G401 (cell line): ENCODE measurements at regions not wholly inside any gene's neighbourhood (a gene's known extent, or its start where the extent isn't known, plus 50 kb on each side); places are given as distances from the start of the nearest gene placed in this dataset.
A peak's percentile ranks its signal among the peaks of the same experiment; 100 is the strongest.

Source experiments
- DNase-seq: peaks from one replicate; pipeline ENCODE4 v3.0.0-alpha.2; 2015; ENCODE audit warnings: low spot score
- in situ Hi-C: cut with HindIII; loops from 2 replicates; pipeline ENCODE4 v1.10.0; 2016; ENCODE audit warnings: low sequenced_read_pairs, mixed read lengths

GRCh38 chr6:156407334-156407733 is 369.8 kb upstream of the ARID1B start:
- in situ Hi-C loops, result no loop called here
- no peak for DNase-seq

- no peak for DNase-seq
- in situ Hi-C loops, result no loop called here
Measured at GRCh38 chr6:156406688-156407087, 370.5 kb upstream of the ARID1B start.

- no peak for DNase-seq
- in situ Hi-C loops, result no loop called here
Measured at GRCh38 chr6:156406099-156406498, 371.1 kb upstream of the ARID1B start.

DNA sequence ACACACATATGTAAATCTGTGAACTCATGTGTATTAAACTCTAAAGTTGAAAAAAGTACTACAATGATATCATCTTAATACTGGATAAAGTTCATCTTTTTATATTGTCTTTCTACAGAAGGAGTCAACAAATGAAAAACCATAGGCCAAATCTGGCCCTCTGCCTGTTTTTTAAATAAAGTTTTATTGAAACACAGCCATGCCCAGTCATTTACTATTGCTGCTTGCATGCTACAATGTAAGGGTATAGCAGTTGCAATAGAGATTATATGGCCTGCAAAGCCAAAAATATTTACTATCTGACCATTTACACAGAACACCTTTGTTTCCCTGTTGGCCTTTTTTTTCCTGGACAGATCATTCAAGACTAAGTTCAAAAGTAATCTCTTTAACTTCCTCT is 374.6 kb upstream of the ARID1B start:
- in situ Hi-C loops, result no loop called here
- no peak for DNase-seq

DNA sequence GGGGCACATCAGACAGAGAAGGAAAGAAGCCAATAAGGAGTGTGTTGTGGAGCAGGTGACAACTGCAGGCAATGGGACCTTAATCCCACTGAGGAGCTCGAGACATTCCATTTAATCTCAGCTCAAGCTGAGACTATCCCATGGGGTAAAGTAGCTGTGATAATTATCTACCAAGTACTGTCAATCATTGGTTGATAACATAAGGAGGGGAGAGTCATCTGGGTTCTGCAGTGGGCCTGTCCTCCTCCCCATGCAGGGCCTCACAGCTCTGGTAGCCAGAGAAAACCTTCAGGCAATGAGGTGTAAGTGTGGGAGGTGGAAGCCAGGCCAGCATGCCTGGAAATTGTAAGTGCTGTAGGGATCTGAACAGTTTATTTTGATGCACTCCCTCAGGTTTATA is 375.0 kb upstream of the ARID1B start:
- in situ Hi-C loops, result no loop called here
- no peak for DNase-seq

DNA sequence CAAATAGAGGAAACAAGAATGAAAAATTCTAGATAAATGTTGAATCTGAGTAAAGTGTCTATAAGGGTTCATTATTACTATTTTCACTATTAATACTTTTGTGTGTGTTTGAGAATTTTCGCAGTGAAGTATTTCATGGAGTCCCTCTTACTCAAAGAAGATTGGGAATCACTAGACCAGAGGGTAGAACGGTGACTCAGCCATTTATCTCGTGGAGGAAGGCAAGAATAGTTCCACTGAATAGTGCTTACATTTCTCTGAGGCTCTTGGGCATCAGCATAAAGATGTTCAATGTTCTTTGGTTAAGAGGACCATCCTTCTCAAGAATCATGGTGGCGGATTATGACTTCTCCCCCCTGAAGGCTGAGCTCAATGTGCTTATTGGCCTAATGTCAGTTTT is 376.7 kb upstream of the ARID1B start:
- no peak for DNase-seq
- in situ Hi-C loops, result no loop called here

GRCh38 chr6:156398966-156399365 is 378.2 kb upstream of the ARID1B start:
- in situ Hi-C loops, result no loop called here
- DNase-seq, result no peak

- DNase-seq, result no peak
- in situ Hi-C loops, result no loop called here
Measured at GRCh38 chr6:156398371-156398770, 378.8 kb upstream of the ARID1B start.

- peak; percentile 9 for DNase-seq
- in situ Hi-C loops, result no loop called here
Measured at GRCh38 chr6:156396791-156397418, 380.3 kb upstream of the ARID1B start.

DNA sequence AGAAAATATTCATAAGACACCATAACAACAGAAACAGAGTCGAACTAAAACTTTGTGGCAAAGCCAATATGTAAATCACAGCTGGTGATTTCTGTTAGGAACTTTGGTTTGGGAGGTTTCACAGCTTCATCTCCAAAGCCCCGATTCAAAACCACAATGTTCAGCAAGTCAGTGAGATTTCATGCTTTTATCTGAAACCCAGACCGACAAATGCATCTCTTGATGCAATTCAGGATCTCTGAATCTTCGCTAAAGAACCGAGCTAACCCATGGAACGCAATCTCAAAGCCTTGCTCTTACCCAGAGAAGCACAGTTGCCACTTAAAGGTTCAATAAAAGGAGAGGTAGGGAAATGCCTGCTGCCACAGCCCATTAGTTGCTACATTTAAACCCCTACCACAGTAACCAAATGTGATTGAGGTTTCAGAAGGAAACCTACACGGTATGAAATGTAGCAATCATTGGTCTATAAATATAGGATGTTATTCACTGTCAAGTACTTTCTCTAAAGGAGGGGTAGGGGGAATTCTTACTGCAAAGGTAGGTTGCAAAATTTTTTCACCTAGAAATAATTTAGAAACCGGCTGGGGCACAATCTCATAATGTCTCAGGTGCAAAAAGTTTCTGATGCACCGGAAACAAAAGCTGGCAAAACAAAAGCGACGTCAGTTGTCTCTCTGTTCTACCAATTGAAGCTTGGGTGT is 381.0 kb upstream of the ARID1B start:
- DNase-seq, result no peak
- in situ Hi-C loops, result no loop called here

DNA sequence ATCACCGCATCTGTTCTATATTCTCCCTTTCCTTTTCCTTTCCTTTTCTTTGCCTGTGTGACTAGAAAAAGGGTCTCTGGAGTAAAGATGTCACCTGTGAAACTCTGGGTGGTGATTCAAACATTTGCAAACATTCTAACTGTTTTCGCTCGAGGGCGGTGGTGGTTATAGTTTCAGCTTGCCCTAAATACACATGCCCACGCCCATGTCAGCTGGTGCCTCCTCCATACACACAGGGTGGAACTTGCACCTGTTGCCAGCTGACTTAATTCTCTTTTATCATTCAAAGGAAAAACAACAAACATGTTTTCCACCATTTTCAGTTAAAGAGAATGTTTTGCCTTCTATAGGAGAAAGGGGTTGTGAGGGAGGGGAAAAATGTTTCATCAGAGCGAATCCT is 381.9 kb upstream of the ARID1B start:
- in situ Hi-C loops, result no loop called here

DNA sequence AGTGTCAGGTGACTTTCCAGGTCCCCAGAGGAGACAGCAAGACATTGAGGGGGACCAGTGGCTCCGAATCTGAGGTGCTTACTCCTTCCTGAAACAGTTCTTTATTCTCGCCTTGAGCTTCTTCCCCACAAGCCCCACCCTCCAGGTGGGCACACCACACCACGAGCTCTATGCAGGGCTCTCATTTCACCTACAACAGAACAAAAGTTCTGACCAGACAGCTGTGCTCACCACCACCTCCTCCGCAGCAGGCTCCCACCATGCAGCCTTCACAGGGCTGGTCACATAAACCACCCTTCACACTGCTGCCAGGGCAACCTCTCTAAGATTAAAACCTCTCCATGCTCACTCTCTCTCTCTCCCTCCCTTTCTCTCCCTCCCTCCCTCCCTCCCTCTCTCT is 384.5 kb upstream of the ARID1B start:
- DNase-seq, result no peak
- in situ Hi-C loops, result no loop called here

More for the DNA sequence above, 381.9 kb upstream of the ARID1B start:
- no peak for DNase-seq

GRCh38 chr6:156391977-156392376 is 385.2 kb upstream of the ARID1B start:
- in situ Hi-C loops, result no loop called here
- DNase-seq, result no peak

DNA sequence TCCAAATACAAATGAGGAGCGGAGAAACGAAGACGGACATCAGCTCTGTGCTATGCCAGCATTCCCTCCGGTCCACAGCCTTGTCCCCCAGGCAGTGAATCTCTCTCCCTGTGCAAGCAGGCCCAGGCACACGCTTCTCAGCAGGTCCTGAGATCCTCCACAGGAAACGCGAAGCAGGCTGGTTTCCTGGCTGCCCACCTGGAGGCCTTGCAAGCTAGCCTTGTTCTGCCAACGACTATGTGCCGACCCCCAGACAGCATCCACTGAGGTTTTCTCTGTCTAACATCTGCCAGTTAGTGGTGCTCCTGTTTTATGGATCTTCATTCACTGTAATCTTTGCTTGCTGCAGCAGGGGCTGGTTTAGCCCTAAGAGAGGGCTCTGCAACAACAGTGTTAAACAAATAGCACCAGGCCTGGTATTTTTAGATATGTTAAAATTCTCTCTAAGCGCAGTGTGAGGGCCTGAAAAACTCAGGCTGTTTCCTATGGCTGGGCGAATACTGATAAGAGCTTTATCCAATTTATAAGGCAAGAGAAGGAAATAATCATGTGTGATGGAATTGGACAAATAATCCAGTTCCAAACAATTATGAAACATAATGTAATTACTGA is 386.0 kb upstream of the ARID1B start:
- DNase-seq, result peak; percentile 23
- in situ Hi-C loops, result no loop called here

- in situ Hi-C loops, result no loop called here
- DNase-seq, result no peak
Measured at GRCh38 chr6:156390621-156391020, 386.6 kb upstream of the ARID1B start.

DNA sequence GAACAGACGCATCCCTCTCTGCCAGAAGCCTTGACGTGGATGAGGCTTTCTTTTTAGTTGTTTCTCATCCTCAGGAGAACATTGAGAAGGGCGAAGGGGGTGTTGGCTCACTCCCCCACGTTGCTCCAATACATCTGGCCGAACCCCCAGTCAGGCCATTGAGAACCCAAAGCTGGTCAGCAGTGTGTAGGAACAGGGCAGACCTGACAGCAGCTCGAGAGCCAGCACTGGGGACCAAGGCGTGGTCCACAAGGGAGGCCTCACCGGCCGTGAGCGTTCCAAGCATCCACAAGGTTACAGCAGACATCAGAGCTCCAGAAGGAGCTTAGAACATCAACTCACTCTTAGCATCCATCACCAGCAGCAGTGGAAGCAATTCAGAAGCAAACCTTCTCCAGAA is 387.9 kb upstream of the ARID1B start:
- in situ Hi-C loops, result no loop called here
- DNase-seq, result no peak

DNA sequence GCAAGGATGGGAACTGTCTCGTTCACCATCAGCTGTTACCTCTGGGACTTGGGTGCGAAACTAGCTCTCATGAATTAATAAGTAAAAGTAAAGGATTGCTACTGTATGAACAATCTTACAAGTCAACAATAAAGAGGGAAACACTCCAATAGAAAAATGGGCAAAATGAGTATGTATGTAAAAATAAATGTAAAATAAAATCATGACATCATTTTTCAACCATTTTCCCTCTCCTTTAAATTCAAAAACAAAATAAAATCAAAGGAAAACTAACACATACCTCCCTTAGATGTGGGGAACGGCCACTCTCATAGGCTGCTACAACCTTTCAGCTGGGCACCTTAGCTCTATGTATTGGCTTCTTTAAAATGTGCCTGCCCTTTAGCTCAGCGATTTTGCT is 389.7 kb upstream of the ARID1B start:
- no peak for DNase-seq
- in situ Hi-C loops, result no loop called here

DNA sequence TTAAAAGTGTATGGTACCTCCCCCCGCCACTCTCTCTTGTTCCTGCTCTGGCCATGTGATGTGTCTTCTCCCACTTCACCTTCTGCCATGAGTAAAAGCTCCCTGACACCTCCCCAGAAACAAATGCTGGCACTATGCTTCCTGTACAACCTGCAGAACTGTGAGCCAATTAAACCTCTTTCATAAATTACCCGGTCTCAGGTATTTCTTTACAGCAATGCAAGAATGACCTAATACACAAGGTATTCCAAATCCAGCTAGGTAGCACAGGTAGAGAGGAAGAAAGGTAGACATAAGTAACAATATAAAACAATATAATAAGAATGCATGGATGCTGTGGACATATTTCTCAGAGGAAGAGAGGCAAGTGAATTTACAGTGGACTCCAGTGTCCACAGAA is 394.1 kb upstream of the ARID1B start:
- DNase-seq, result no peak
- in situ Hi-C loops, result no loop called here

- DNase-seq, result no peak
- in situ Hi-C loops, result no loop called here
Measured at GRCh38 chr6:156379392-156380289, 397.5 kb upstream of the ARID1B start.

DNA sequence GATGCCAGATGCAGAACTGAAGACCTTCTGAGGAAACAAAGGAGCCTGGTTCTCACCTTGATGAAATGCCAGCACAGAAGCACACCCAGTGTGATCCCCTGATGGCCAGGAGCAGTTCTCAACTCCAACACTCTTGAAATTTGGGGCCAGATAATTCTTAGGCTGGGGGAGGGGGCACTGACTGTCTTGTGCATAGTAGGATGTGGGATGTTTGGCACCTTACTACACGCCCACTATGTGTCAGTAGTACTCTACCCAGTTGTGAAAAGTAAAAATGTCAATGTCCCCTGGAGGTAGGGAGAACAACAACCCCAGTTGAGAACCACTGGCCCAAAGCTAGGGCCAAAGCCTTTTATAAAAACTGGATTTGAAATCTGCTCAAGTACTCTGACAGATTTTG is 398.3 kb upstream of the ARID1B start:
- in situ Hi-C loops, result no loop called here
- no peak for DNase-seq
